GM19351 (cell line): ENCODE measurements at regions not wholly inside any gene's neighbourhood (a gene's known extent, or its start where the extent isn't known, plus 50 kb on each side); places are given as distances from the start of the nearest gene placed in this dataset.
"Not testable (repeated sequence)": the region's sequence is repeated elsewhere in the genome, so short reads cannot be mapped to it uniquely, and the experiment has no call there.

Source experiments
- ATAC-seq: cut with Tn5 transposase; IDR thresholded peaks from one replicate; pipeline ENCODE4 v1.9.1; 2021; ENCODE audit warnings: mild to moderate bottlenecking, moderate library complexity; ENCODE audit not compliant: unreplicated experiment

- not testable (repeated sequence) for ATAC-seq
These were observed 598.5 kb upstream of the GRM3 start for GRCh38 chr7:86045197-86045596.

- no peak for ATAC-seq
These were observed 617.9 kb upstream of the GRM3 start for GRCh38 chr7:86025807-86026206.

GRCh38 chr7:86013662-86014061, 630.0 kb upstream of the GRM3 start:
- ATAC-seq = no peak

- no peak for ATAC-seq
These were observed 630.7 kb upstream of the GRM3 start for GRCh38 chr7:86012971-86013370.

GRCh38 chr7:86008898-86009297, 634.8 kb upstream of the GRM3 start:
- no peak for ATAC-seq

GRCh38 chr7:86006909-86007308, 636.8 kb upstream of the GRM3 start:
- ATAC-seq = no peak

GRCh38 chr7:86002858-86003257, 640.9 kb upstream of the GRM3 start:
- ATAC-seq = no peak

GRCh38 chr7:85997515-85997914, 646.2 kb upstream of the GRM3 start:
- no peak for ATAC-seq

GRCh38 chr7:85995101-85995500, 648.6 kb upstream of the GRM3 start:
- ATAC-seq = no peak

GRCh38 chr7:85980740-85981139, 663.0 kb upstream of the GRM3 start:
- no peak for ATAC-seq

- ATAC-seq = no peak
These were observed 669.5 kb upstream of the GRM3 start for GRCh38 chr7:85974176-85974575.

GRCh38 chr7:85972504-85973141, 671.1 kb upstream of the GRM3 start:
- ATAC-seq = no peak

GRCh38 chr7:85954961-85955360, 688.7 kb upstream of the GRM3 start:
- no peak for ATAC-seq

- no peak for ATAC-seq
These were observed 692.8 kb upstream of the GRM3 start for GRCh38 chr7:85950871-85951270.

GRCh38 chr7:85950418-85950817, 693.3 kb upstream of the GRM3 start:
- no peak for ATAC-seq

- ATAC-seq = no peak
These were observed 695.9 kb upstream of the GRM3 start for GRCh38 chr7:85947767-85948166.

GRCh38 chr7:85940798-85941197, 702.9 kb upstream of the GRM3 start:
- no peak for ATAC-seq

- no peak for ATAC-seq
These were observed 711.8 kb upstream of the GRM3 start for GRCh38 chr7:85931919-85932318.

GRCh38 chr7:85928500-85928899, 715.2 kb upstream of the GRM3 start:
- no peak for ATAC-seq

- no peak for ATAC-seq
These were observed 716.5 kb upstream of the GRM3 start for GRCh38 chr7:85927226-85927625.

- no peak for ATAC-seq
These were observed 719.6 kb upstream of the GRM3 start for GRCh38 chr7:85924062-85924461.

GRCh38 chr7:85916016-85916415, 727.7 kb upstream of the GRM3 start:
- no peak for ATAC-seq

- no peak for ATAC-seq
These were observed 727.6 kb upstream of the SEMA3D start for GRCh38 chr7:85914437-85914836.
